ENCODE measurements at regions not wholly inside any gene's neighbourhood (a gene's known extent, or its start where the extent isn't known, plus 50 kb on each side); places are given as distances from the start of the nearest gene placed in this dataset.

GRCh38 chr6:140779991-140780596, 1352.6 kb upstream of the GJE1 start:
- TF ChIP-seq CTCF (IDR thresholded peaks at IDR 0.05; ENCODE audit: insufficient read depth, low read length, poor library complexity, severe bottlenecking): no peak
- TF ChIP-seq EZH2phosphoT487 (conservative IDR thresholded peaks at IDR 0.05; ENCODE audit: low read length): no peak
